Keratinocyte (primary cell): ENCODE measurements at regions not wholly inside any gene's neighbourhood (a gene's known extent, or its start where the extent isn't known, plus 50 kb on each side); places are given as distances from the start of the nearest gene placed in this dataset.

Experiments
- EZH2 ChIP-seq: IDR thresholded peaks from one replicate; pipeline ENCODE4 v1.6.1; 2012; ENCODE audit warnings: inconsistent platforms, mild to moderate bottlenecking, low read length, moderate library complexity
- TF ChIP-seq, protein P1 (sequence below), 3 experiments: IDR thresholded peaks in 1 of 3; conservative IDR thresholded peaks in 1 of 3; optimal IDR thresholded peaks in 1 of 3; 2 replicates in 2 of 3; 3 replicates in 1 of 3; pipeline versions ENCODE3 to v1.5.1; 2011; ENCODE audit warnings: low read length in 3 of 3, mild to moderate bottlenecking in 3 of 3, moderate library complexity in 2 of 3, control low read depth in 1 of 3, inconsistent platforms in 1 of 3; ENCODE audit not compliant: insufficient read depth in 2 of 3; ENCODE audit errors: extremely low read depth in 1 of 3

DNA sequence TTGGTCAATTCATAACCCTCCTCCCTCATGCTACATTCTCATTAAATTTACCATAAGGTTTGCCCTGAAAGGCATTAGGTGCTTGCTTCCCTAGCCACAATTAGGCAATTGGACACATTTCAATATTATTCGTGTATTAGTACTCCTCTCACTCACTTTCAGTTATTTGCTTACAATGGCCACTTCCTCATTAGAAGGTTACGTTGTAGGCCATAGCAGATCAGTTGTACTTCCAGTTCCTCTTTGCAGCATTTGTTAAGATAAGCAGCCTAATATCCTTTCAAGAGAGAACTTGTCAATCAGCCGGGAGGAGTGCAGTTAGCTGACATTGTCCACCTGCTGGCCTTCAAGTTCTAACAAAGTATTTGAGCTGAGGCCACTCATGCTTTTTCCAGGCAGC is 1017.2 kb downstream of the PCDH7 start:
- TF ChIP-seq, protein P1, sequence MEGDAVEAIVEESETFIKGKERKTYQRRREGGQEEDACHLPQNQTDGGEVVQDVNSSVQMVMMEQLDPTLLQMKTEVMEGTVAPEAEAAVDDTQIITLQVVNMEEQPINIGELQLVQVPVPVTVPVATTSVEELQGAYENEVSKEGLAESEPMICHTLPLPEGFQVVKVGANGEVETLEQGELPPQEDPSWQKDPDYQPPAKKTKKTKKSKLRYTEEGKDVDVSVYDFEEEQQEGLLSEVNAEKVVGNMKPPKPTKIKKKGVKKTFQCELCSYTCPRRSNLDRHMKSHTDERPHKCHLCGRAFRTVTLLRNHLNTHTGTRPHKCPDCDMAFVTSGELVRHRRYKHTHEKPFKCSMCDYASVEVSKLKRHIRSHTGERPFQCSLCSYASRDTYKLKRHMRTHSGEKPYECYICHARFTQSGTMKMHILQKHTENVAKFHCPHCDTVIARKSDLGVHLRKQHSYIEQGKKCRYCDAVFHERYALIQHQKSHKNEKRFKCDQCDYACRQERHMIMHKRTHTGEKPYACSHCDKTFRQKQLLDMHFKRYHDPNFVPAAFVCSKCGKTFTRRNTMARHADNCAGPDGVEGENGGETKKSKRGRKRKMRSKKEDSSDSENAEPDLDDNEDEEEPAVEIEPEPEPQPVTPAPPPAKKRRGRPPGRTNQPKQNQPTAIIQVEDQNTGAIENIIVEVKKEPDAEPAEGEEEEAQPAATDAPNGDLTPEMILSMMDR (optimal IDR thresholded peaks at IDR 0.05 in 1 of 3, IDR thresholded peaks at IDR 0.05 in 1 of 3, conservative IDR thresholded peaks at IDR 0.05 in 1 of 3; ENCODE audit: extremely low read depth in 1 of 3, insufficient read depth in 2 of 3, low read length in 3 of 3), result no peak
- no peak for TF ChIP-seq EZH2
